ENCODE measurements at regions not wholly inside any gene's neighbourhood (a gene's known extent, or its start where the extent isn't known, plus 50 kb on each side); places are given as distances from the start of the nearest gene placed in this dataset.
"Not testable (repeated sequence)": the region's sequence is repeated elsewhere in the genome, so short reads cannot be mapped to it uniquely, and the experiment has no call there.

GRCh38 chr17:21815352-21816063 lies 123.2 kb downstream of the KCNJ18 start:
- ATAC-seq (ENCODE audit: low read depth in 2 of 2) (no peak), DNase-seq (no peak)
- Mint-ChIP-seq H3K36me3 (no peaks in the 10 kb centered on the region), H3K27me3 (no peaks in the 10 kb centered on the region), H3K4me3 (no peak overlapping the region), H3K27ac (no peak overlapping the region), H3K9me3 (peaks cover 0 to 22% (median 12%) of the 10 kb centered on the region in 7 donors), H3K4me1 (no peaks in the 10 kb centered on the region)

- Mint-ChIP-seq H3K36me3 (no peaks in the 10 kb centered on the region), H3K27ac (no peak overlapping the region), H3K4me1 (no peaks in the 10 kb centered on the region), H3K4me3 (no peak overlapping the region), H3K9me3 (peaks cover 0 to 22% (median 12%) of the 10 kb centered on the region in 7 donors), H3K27me3 (no peaks in the 10 kb centered on the region)
- DNase-seq, result no peak
- no peak for ATAC-seq (ENCODE audit: low read depth in 2 of 2)
These were observed 124.6 kb downstream of the KCNJ18 start for GRCh38 chr17:21816592-21817567.

GRCh38 chr17:21817791-21818364 lies 125.6 kb downstream of the KCNJ18 start:
- H3K4me3 Mint-ChIP-seq, result no peak overlapping the region
- no peak for ATAC-seq (ENCODE audit: low read depth in 2 of 2)
- peaks cover 0 to 22% (median 12%) of the 10 kb centered on the region in 7 donors for H3K9me3 Mint-ChIP-seq
- no peaks in the 10 kb centered on the region for H3K27me3 Mint-ChIP-seq
- H3K27ac Mint-ChIP-seq, result no peak overlapping the region
- H3K36me3 Mint-ChIP-seq, result no peaks in the 10 kb centered on the region
- H3K4me1 Mint-ChIP-seq, result no peaks in the 10 kb centered on the region
- no peak for DNase-seq

DNA sequence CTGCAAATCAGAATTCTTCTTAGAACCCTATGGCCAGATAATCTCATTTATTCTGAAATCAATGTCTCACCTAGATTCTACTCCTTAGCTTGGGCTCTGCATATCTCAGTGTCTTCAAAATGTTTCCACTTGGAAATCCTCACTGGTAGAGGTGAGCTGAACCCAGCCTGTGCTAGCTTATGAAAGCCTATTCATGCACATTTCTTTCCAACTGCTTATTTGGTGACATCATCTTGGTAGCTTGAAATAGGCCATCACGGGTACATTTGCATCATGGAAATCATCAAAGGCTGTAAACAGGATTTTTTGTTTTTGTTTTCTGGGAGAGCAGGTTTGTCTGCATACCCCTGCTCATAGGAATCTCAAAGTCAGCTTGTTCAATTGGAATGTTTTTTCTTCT lies 130.8 kb downstream of the KCNJ18 start:
- H3K4me1 Mint-ChIP-seq, result no peaks in the 10 kb centered on the region
- no peaks in the 10 kb centered on the region for H3K36me3 Mint-ChIP-seq
- H3K27me3 Mint-ChIP-seq, result no peaks in the 10 kb centered on the region
- peaks cover 0 to 3% (median 0%) of the 10 kb centered on the region in 7 donors for H3K9me3 Mint-ChIP-seq
- DNase-seq (no peak), ATAC-seq (ENCODE audit: low read depth in 2 of 2) (no peak)
- H3K27ac Mint-ChIP-seq, result no peak overlapping the region
- no peak overlapping the region for H3K4me3 Mint-ChIP-seq

DNA sequence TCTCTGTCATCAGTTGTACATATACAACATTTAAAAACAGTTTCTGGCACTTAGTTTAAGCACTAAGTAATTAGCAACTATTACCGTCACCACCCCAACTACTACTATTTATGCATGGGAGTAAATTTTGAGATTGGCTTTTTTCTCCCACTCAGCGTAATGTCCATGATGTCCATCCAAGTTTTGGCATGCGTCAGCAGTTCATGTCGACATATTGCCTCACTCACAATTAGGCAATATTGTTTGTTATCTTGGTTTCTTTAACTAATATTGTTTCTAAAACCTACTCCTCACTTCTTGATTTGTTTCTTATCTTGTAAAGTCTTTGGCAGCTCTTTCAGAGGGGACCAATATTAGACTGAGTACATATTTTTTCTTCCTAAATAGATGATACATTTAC lies 131.3 kb downstream of the KCNJ18 start:
- Mint-ChIP-seq H3K9me3 (no peaks in the 10 kb centered on the region), H3K36me3 (no peaks in the 10 kb centered on the region), H3K27me3 (no peaks in the 10 kb centered on the region), H3K27ac (no peak overlapping the region), H3K4me1 (no peaks in the 10 kb centered on the region), H3K4me3 (no peak overlapping the region)
- no peak for DNase-seq
- no peak for ATAC-seq (ENCODE audit: low read depth in 2 of 2)

DNA sequence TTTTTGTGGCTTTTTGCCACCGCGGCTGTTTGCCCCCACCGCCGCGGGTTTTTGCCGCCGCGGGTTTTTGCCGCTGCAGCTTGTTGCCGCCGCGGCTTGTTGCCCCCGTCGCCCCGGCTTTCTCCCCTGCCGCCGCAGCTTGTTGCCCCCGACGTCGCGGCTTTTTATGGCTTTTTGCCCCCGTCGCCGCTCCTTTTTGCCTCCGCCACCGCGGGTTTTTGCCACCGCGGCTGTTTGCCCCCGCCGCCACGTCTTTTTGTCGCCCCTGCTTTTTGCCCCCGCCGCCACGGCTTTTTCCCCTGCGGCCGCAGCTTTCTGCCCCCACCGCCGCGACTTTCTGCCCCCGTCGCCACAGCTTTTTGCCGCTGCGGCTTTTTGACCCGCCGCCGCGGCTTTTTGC lies 149.5 kb downstream of the KCNJ18 start:
- Mint-ChIP-seq H3K4me1 (no peaks in the 10 kb centered on the region), H3K27ac (peak overlapping the region in 1 of 6 donors; percentile 44), H3K27me3 (peaks cover 0 to 17% (median 9%) of the 10 kb centered on the region in 3 donors), H3K36me3 (no peaks in the 10 kb centered on the region), H3K4me3 (peak overlapping the region in 1 of 8 donors; percentile 70), H3K9me3 (peaks cover 2 to 36% (median 17%) of the 10 kb centered on the region in 7 donors)
- ATAC-seq (ENCODE audit: low read depth in 2 of 2) (no peak), DNase-seq (no peak)

DNA sequence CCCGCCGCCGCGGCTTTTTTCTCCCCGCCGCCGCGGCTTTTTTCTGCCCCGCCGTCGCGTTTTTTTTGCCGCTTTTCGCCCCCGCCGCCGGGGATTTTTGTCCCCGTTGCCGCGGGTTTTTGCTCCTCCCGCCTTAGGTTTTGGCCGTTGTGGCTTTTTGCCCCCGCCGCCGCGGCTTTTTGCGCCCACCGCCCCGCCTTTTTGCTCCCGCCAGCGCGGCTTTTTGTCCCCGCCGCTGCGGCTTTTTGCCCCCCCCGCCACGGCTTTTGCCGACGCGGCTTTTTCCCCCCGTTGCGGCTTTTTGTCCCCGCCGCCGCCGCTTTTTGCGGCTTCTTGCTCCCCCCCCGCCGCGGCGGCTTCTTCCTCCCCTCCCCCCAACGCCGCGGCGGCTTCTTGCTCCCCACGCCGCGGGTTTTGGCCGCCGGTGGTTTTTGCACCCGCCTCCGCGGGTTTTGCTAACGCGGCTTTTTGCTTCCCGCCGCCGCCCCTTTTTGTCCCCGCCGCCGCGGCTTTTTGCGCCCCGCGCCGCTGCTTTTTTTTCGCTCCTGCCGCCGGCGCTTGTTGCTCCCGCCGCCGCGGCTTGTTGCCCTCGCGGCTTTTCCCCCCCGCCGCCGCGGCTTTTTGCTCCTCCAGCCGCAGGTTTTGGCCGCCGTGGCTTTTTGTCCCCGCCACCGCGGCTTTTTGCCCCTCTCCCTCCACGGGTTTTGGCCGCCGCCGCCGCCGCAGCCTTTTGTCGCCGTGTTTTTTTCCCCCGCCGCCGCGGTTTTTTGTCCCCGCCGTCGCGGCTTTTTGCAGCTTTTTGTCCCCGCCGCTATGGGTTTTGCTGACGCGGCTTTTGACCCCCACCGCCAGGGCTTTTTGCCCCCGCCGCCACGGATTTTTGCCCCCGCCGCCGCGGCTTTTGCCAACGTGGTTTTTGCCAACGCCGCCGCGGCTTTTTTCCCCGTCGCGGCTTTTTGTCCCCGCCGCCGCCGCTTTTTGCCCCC lies 150.3 kb downstream of the KCNJ18 start:
- H3K4me1 Mint-ChIP-seq, result no peaks in the 10 kb centered on the region
- DNase-seq (no peak), ATAC-seq (ENCODE audit: low read depth in 2 of 2) (no peak)
- H3K27ac Mint-ChIP-seq, result peak overlapping the region in 1 of 6 donors; percentile 51
- peaks cover 0 to 17% (median 9%) of the 10 kb centered on the region in 3 donors for H3K27me3 Mint-ChIP-seq
- no peaks in the 10 kb centered on the region for H3K36me3 Mint-ChIP-seq
- H3K9me3 Mint-ChIP-seq, result peaks cover 2 to 36% (median 17%) of the 10 kb centered on the region in 7 donors
- H3K4me3 Mint-ChIP-seq, result peak overlapping the region in 3 of 8 donors; percentile 25 to 68 (median 47)

GRCh38 chr17:21843318-21843865 lies 151.1 kb downstream of the KCNJ18 start:
- Mint-ChIP-seq H3K9me3 (peaks cover 3 to 33% (median 15%) of the 10 kb centered on the region in 7 donors), H3K27me3 (peaks cover 0 to 17% (median 9%) of the 10 kb centered on the region in 3 donors), H3K36me3 (no peaks in the 10 kb centered on the region)

DNA sequence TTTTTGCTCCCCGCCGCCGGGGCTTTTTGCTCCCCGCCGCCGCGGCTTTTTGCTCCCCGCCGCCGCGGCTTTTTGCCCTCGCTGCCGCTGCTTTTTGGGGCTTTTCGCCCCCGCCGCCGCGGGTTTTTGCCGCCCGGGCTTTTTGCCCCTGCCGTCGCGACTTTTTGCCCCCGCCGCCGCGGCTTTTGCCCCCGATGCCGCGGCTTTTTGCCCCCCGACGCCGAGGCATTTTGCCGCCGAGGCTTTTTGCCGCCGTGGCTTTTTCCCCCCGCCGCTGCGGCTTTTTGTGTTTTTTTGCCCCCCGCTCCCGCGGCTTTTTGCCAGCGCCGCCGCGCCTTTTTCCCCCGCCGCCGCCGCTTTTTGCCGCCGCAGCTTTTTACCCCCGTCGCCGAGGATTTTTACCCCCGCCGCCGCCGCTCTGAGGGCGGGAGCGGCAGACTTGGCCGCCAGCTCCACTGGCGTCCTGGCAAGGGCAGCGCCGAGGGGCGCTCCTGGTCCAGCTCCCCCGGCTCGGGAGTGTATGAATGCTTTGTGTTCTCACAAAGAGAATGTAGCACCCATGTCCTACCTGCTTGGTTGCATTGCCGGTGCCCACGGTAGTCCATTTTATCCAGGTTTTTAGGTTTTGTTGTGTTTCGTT lies 151.7 kb downstream of the KCNJ18 start:
- H3K36me3 Mint-ChIP-seq, result peaks cover 0 to under 1% of the 10 kb centered on the region in 2 donors
- peak overlapping the region in 2 of 8 donors; percentile 40 to 56 for H3K4me3 Mint-ChIP-seq
- DNase-seq (no peak), ATAC-seq (ENCODE audit: low read depth in 2 of 2) (no peak)
- no peaks in the 10 kb centered on the region for H3K4me1 Mint-ChIP-seq
- H3K27me3 Mint-ChIP-seq, result peaks cover 0 to 17% (median 9%) of the 10 kb centered on the region in 3 donors
- H3K9me3 Mint-ChIP-seq, result peaks cover 0 to 30% (median 19%) of the 10 kb centered on the region in 7 donors
- H3K27ac Mint-ChIP-seq, result no peak overlapping the region

More at GRCh38 chr17:21843318-21843865, 151.1 kb downstream of the KCNJ18 start:
- ATAC-seq (ENCODE audit: low read depth in 2 of 2), result no peak
- H3K4me3 Mint-ChIP-seq, result peak overlapping the region in 2 of 8 donors; percentile 40 to 54
- H3K4me1 Mint-ChIP-seq, result no peaks in the 10 kb centered on the region
- peak overlapping the region in 1 of 6 donors; percentile 51 for H3K27ac Mint-ChIP-seq
- DNase-seq, result no peak

GRCh38 chr17:21848510-21848909 lies 156.2 kb downstream of the KCNJ18 start:
- ATAC-seq (ENCODE audit: low read depth in 2 of 2), result not testable (repeated sequence)

GRCh38 chr17:21849030-21849429 lies 156.7 kb downstream of the KCNJ18 start:
- Mint-ChIP-seq H3K27me3 (peaks cover 0 to 17% (median 9%) of the 10 kb centered on the region in 3 donors), H3K9me3 (peaks cover 5 to 27% (median 21%) of the 10 kb centered on the region in 7 donors)
- not testable (repeated sequence) for ATAC-seq (ENCODE audit: low read depth in 2 of 2); H3K36me3 Mint-ChIP-seq; DNase-seq; H3K4me3 Mint-ChIP-seq; H3K4me1 Mint-ChIP-seq; H3K27ac Mint-ChIP-seq

More at GRCh38 chr17:21848510-21848909, 156.2 kb downstream of the KCNJ18 start:
- not testable (repeated sequence) for H3K27ac Mint-ChIP-seq, DNase-seq, H3K4me1 Mint-ChIP-seq, H3K36me3 Mint-ChIP-seq, H3K4me3 Mint-ChIP-seq
- Mint-ChIP-seq H3K27me3 (peaks cover 0 to 17% (median 9%) of the 10 kb centered on the region in 3 donors), H3K9me3 (peaks cover 5 to 27% (median 21%) of the 10 kb centered on the region in 7 donors)

- DNase-seq, H3K27me3 Mint-ChIP-seq: not testable (repeated sequence)
These were observed 158.3 kb downstream of the KCNJ18 start for GRCh38 chr17:21850614-21851013.

More at GRCh38 chr17:21850614-21851013, 158.3 kb downstream of the KCNJ18 start:
- not testable (repeated sequence) for H3K36me3 Mint-ChIP-seq; H3K4me1 Mint-ChIP-seq; H3K4me3 Mint-ChIP-seq; ATAC-seq (ENCODE audit: low read depth in 2 of 2); H3K27ac Mint-ChIP-seq
- peaks cover 5 to 22% (median 13%) of the 10 kb centered on the region in 7 donors for H3K9me3 Mint-ChIP-seq
